HG03159 (cell line): ENCODE measurements at regions not wholly inside any gene's neighbourhood (a gene's known extent, or its start where the extent isn't known, plus 50 kb on each side); places are given as distances from the start of the nearest gene placed in this dataset.

Experiments
- ATAC-seq: cut with Tn5 transposase; IDR thresholded peaks from one replicate; pipeline ENCODE4 v1.9.1; 2021; ENCODE audit warnings: mild to moderate bottlenecking, moderate library complexity; ENCODE audit not compliant: unreplicated experiment

DNA sequence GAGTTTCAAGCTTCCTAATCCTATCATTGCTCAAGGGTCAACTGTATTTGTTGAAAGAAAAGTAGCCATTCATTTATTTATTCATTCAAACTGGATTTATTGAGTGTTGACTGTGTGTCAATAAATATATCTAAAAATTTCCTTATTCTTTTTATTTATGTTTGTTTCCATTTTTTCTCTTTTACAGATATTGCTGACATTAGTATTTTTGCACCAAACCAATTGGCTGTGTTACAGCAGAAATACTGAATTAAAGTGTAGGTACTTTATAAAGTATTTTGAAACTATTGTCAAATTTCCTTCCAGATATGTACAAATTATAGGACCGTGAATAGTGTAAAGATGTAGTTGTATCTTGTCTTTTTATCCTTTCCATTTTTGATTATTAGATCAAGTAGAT, 692.0 kb upstream of the SLC10A2 start:
- ATAC-seq = no peak

DNA sequence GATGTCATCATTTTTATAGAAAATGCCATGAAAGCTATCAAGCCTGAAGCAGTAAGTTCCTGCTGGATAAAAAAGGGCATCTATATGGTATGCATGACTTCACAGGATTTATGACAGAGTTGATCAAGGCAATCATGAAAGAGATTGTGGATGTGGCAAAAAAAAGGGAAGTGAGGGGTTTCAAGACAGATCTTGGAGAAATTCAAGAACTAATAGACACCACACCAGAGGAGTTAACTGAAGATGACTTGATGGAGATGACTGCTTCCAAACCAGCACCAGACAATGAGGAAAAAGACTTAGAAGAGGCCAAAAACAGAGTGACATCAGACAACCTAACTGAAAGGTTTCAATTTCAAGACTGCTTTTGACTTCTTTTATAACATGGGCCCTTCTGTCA, 691.1 kb upstream of the SLC10A2 start:
- no peak for ATAC-seq

DNA sequence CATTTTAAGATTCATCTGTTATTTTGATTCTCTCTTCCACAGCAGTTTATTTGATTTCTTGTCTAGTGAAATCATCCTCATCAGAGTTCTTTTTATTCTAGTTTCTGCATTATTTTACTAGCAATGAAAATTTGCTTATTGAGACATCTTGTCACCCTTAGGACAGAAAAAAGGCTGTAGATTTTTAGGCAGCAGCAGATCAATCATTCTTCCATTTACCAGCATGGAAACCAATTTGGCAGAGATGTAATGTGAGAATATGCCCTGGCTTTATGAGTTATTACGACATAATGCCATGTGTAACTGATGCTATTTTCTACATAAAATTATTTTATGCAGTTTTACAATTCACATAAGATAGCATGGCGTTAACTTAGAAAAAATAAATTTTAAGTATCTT, 688.6 kb upstream of the SLC10A2 start:
- no peak for ATAC-seq

DNA sequence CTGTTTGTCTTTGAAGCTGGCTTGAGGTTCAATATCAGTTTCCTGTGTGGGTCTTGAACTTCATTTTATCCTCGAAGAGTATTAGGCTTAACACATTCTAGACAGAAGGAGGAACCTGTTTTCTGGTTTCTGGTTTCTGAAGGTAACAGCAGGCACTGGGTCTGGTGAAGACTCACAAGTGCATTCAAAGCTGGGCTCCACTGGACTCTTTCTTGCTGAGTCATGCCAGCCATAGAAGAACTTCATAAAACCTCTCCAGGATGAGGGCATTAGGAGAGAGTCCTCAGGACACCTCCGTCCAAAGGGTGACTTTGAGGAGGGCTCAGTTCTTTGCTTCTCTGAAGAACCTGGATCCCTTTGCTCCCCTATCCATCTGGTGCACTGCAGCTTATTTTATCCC, 668.6 kb upstream of the SLC10A2 start:
- ATAC-seq = no peak

DNA sequence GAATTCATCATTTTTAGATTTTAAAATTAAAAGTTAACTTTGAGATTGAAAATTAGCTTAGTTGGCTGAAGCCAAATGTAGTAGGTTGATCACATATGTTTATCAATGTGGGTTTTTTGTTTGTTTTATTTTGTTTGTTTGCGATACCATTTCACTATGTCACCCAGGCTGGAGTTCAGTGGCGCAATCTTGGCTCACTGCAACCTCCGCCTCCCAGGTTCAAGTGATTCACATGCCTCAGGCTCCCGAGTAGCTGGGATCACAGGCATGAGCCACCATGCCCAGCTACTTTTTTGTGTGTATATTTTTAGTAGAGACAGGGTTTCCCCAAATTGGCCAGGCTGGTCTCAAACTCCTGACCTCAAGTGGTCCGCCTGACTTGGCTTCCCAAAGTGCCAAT, 665.7 kb upstream of the SLC10A2 start:
- ATAC-seq = no peak

DNA sequence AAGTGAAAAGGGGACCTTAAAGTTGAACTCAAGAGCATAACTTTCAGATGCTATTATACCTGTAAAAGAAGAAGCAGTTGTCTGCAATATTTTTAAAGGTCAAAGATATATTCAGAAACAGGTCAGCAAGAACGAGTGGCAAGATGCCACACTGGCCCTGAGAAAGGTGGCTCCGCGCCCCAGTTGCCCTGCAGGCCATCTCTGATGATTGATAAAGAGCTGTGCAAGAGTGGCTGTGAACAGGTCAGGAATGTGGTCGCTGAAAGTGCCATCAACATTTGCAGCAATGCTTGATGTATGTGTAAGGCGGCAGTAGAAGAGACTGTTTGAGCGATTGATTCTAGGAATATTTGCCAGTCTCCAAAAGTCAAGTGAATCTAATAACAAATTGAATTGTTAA, 664.2 kb upstream of the SLC10A2 start:
- no peak for ATAC-seq

DNA sequence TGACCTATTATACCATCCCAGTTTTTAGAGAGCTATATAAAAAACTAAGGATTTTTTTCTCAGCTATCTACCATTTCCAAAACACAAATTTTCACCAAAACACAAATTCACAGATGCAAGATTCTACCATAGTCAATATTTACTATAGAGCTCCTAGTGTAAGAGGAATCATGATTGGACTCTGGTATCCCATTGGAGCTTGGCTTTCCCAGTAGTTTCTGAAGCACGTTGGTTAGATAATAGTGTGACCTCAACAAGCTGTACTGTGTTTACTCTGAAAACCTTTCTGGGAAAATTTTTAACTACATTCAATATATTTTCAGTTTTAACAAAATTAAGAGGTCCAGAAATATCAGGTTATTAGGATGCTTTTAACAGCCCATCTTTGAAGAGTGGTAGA, 660.6 kb upstream of the SLC10A2 start:
- ATAC-seq = no peak

DNA sequence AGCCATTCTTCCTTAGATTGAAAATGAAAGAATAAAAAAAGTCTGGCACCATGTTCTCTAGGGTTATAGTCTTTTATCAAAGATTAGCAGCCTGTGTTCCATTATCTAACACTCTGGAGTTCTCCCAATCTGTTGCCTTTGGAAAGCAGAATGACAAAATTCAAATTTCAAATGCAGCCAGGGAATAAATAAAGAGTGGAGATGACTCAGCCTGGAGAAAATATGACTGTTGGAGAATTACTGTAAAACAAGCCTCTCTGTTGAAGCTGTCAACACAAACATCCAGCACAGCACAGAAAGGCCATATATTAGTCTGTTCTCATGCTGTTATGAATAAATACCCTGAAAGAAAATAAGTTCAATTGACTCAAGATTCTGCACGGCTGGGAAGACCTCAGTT, 650.5 kb upstream of the SLC10A2 start:
- no peak for ATAC-seq

DNA sequence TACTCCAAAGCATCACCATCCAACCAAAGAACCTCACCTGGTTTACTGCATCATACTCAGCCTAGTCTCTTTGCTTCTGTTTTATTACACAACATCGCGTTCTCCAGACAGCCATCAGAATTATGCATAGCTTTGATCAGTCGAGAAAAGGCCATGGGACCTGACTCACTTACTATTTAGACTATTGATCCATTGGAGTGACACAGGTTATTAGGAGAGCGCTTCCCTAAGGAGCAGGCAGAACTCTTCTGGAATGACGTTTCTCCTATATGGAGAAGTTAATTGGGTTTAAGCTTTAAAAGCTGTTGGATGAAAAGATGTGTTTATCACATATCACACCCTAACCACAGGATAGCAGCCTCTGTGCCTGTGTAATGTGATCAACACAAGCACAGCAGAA, 649.1 kb upstream of the SLC10A2 start:
- ATAC-seq = no peak

DNA sequence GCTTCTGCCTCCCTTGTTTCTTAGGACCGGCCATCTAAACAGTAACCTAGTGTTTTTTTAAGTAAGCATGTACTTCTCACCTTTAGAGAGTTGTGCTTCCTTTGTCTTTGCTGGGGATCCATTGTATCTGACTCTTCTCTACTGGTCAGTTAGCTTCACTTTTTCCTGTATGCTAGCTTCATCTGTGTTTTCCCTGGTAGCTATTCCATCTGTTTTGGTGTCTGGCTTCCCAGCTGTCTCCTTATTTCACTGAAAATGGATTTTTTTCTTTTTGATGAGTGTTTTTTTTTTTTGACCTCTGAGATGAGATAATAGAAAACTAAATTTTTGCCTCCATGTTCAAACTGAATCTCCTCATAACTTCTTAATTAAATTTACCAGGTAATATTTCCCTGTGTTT, 637.0 kb upstream of the SLC10A2 start:
- ATAC-seq = no peak

DNA sequence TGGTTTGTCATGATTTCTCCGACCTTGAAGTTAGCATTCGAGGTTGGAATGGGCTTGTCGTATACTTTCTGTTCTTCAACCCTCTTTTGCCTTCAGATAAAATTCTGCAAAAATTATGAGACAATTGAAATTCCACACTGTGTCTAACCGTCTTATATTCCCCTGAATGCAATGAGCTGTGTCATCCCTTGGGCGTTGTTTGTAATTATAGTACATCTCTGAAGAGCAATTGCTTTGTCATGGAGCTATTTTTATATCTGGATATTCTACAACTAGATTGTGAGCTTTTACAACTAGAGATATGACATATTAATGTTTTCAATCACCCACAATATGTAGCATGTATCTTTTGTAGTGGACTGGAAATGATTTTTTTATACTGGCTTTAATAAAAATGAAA, 631.8 kb upstream of the SLC10A2 start:
- no peak for ATAC-seq

DNA sequence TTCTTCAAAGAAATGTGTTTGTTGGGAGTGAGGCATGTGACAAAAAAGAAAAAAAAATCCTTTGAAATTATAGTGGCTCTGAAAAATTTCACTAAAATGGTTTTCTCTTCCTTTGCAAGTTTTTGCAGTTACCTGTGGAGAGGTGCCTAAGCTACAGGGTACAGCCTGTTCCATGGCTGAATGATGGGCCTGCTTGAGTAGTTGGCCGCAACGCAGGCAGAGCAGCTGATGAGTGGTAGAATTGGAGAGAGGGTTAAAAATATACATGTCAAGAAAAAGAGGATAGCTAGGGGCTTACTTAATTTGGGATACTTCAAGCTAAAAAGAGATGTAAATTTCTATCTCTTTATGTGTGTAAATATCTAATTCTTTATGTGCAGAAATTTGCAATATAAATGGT, 629.1 kb upstream of the SLC10A2 start:
- ATAC-seq = no peak

DNA sequence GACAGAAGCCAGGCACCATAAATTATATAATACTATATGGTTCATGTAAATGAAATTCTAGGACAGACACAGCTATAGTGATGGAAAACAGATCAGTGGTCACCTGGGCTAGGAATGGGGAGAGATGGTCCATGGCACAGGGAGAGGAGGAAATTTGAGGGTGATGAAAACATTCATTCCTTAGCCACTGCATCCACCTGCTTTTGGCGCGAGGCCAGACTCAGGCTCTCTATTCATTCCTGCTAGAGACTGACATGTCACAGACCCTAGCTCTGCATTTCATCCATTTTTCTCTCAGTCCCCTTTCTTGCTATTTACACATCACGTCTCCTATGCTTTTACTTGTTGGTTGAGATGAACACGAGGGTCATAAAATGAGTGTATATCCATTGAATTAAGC, 628.3 kb upstream of the SLC10A2 start:
- ATAC-seq = no peak

DNA sequence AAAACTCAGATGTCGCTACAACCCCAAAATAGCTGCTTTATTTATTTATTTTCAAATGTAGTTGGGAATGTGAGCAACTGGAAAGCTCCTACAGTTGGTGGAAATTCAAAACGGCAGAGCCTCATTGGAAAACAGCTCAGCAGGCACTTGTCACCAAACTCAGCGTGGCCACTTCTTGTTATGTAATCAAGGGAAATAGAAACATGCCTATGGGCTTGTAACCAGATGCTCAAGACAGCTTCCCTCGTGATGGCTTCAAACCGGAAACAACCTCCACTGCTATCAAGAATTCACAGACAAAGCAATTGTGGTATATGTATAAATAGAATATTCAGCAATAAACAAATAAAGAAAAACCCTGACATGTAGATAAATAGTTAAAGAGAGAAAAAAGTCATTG, 627.8 kb upstream of the SLC10A2 start:
- ATAC-seq = no peak

DNA sequence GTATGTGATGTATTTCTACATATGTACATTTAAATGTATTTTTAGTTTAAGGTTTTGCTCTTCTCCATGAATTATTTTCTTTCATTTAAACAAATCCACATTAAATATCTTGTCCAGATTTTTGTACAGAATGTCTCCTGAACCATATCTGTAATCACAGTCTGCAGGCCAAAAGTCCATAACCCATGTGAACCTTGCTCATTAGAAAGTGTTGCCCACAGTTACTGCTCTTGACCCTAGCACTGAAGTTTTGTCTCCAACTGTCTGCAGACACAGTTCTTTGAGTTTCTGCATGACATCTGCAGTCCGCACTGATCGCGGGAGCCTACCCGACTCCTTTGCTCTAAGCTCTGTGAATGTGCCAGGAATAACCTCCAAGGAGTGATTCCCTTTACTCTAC, 626.2 kb upstream of the SLC10A2 start:
- ATAC-seq = no peak

DNA sequence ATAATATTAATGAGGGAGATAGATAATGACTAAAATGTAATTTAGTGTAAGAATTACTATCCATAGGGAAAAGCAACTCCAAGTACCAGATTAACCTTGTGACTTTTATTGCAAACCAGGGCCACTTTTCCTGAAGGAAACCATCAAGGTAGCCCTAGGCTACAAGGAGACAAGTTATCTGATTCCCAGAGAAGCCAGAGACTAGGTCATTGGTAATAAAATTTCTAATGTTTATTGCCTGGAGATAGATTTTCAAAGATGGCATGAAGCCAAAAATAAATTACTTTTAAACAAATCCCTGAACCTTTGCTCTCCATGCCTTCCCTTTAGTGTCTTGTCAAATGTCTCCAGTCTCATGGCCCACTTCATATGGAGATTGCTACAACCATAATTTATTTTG, 610.1 kb upstream of the SLC10A2 start:
- no peak for ATAC-seq

DNA sequence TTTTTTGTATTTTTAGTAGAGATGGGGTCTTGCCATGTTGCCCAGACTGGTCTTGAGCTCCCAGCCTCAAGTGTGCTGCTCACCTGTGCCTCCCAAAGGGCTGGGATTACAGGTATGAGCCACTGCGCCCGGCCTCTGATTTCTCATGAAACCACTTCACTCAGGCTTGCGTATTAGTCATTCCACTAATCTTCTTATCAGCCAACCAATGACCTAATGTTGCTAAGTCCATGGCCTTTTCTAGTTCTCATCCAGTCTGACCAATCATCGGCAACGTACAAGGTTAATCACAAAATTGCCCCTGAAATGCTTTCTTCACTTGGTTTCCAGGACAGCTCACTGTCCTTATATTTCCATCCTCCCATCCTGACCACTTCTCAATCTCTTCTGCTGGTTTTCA, 605.3 kb upstream of the SLC10A2 start:
- no peak for ATAC-seq

DNA sequence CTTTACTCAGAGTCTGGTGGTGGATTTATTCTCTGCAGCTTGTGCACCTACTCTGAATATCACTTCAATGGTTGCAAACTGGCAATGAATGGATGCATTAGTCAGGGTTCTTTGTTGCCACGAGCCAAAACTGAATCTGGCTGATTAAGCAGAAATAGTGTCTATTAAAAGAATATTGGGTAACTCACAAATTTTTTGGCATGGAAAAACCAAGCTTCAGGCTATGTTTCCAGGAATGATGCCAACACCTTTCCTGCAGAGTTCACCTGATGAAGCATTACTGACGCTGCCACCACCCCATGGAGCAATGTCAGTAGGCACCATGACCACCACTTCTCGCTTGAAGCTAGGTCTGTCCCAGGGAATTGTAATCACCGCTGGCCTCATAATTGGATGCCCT, 597.8 kb upstream of the SLC10A2 start:
- no peak for ATAC-seq

DNA sequence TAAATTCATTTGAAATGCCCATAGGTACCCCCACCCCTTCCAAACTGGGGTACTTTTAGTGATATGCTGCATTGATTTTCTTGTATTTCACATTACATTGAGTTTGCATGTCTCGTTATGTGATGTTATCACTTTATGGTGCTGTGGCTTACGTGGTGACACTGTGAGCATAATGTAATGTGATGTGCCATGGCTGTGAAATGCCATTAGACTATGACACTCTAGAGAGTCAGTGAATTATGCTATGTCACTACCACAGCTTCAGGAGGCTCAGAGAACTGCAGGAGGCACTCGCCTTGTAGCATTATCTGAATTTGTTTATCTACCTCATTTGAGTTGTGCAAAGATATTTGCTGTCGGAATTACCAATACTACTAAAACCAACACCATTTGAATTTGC, 590.1 kb upstream of the SLC10A2 start:
- no peak for ATAC-seq

DNA sequence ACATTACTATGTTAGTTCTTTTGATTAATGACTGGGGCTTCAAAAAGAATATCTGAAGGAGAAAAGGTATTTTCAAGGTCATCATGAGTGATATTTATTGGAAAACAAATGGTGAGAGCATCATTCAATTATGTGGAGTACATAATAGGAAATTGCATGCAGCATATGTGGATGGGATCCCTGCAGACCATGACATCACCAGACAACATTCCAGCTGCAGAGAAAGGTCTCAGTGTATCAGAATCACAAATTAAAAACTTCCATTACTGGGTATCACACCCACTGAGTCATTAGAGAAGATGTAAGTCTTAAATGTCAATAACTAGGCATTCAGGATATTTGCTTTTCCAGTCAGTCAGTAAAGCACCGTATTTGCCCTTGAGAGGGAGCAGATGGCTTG, 574.4 kb upstream of the SLC10A2 start:
- ATAC-seq = no peak

DNA sequence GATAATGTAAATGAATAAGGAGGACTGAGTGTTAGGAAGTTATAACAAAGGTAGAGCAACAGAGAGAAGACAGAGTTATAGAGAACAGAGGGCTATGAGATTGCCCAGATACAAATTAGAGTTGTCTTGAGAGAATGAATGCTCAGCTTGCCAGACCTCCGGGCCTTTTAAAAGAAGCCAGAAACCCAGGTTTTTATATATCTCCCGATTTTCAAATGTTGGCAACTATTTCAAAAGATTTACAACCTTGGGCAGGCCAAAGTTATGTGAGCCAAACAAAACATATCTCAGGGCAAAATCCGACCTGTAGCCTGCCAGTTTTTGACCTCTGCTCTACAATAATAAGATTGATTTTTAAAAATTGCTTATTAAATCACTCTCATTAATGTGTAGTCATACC, 573.1 kb upstream of the SLC10A2 start:
- no peak for ATAC-seq

DNA sequence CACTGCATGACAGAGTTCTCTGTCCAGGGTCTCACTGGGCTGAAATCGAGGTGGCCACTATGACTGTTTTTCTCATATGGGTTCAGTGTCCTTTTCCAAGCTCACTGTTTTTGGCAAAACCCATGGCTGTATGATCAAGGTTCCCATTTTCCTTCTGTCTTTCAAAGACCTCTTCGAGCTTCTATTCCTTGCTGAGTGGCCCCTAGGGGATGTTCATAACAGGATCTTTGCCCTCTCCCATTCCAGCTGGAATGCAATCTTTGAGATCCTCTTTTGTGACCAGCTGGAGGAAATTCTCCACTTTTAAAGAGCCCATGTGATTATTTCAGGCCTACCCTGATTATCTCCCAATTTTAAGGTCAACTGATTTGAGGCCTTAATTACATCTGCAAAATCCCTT, 572.5 kb upstream of the SLC10A2 start:
- no peak for ATAC-seq

DNA sequence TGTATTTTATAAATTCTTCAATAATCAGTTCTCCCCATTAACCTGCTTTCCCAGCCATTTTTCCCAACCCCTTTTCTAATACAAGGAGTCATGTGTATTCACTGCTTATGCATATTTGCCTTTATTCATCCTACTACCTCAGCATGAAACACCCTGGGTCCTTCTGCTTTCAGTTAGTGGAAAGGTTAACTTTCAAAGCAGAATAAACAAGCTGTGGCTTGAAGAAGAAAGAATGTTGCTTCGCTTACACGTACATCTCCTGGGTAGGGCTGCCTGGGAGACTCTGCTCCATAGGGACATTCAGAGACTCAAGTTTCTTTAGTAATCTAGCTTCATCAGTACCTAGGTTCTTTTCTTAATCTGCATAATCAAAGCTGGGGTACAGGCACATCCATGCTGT, 567.8 kb upstream of the SLC10A2 start:
- no peak for ATAC-seq

DNA sequence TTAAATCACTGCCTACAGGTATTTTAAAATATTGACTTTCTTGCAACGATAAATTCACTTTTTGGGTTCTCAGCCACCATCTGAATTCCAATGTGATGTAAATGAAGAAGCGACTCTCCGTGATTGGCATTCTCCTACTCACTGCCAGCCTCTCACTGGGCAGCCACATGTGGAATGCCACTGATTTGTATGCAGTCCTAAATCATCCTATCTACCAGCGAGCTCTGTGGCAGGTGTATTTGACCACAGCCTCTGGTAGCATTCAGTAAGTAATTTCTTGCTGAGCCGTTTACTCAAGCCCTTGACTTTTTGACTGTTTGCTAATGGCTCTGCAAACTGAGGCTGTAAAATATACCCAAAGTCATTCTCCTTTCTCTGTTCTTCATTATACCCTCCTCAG, 559.0 kb upstream of the SLC10A2 start:
- ATAC-seq = no peak
